Omental fat pad (tissue), 3 donors: ENCODE measurements at regions not wholly inside any gene's neighbourhood (a gene's known extent, or its start where the extent isn't known, plus 50 kb on each side); places are given as distances from the start of the nearest gene placed in this dataset.

Experiments used
- ATAC-seq: fragments of 150-250 bp; one replicate; pipeline ENCODE4 v1.9.1; 2016; ENCODE audit warnings: mild to moderate bottlenecking, moderate library complexity; ENCODE audit not compliant: low FRiP score
- DNase-seq: peaks from one replicate; pipeline ENCODE4 v3.0.0-alpha.2; 2019; ENCODE audit warnings: low spot score
- CTCF ChIP-seq, 3 donors: fragments of 450-650 bp; IDR thresholded peaks; one replicate each; pipeline ENCODE4 v1.5.1; 2016 to 2017; ENCODE audit warnings: antibody characterized with exemption in 3 of 3, mild to moderate bottlenecking in 3 of 3, moderate library complexity in 2 of 3

DNA sequence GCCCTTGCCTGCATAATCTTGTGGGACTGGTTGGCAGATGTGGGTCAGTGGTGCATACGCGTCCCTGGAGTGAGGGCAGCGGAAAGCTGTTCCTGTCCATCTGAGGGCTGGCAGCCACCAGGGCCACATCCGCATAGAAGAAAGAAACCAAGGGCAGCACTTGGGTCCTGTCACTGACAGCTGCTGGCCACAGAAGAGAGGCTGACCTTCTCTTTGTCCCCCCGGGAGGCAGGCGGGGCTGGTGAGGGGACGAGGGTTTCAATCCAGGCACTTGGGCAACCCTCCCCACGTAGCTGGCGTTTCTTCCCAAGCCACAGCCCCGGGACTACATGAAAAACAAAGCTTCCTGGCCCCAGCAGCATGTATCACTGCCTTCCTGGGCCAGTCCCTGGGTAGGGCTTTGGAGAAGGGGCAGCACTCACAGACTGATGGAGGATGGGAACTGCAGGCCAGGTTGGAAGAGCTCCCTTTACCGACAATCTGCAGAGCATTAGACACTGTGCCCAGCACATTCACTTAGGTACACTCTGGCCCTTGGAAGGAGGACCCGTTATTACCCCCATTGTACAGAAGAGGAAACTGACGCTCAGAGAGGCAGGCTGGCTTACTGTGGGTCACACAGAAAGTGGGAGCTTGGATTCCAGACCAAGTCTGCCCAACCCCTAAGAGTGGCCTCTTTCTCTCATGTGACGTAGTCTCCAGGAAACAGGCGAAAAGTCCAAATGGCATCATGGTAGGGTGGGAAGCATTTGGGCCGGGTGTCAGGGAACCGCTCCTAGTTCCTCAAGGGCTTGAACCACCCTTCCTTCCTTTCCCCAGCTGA is 78.8 kb upstream of the SLC6A6 start:
- DNase-seq, result no peak
- no peak for ATAC-seq
- TF ChIP-seq CTCF (IDR thresholded peaks at IDR 0.05), result no peak

GRCh38 chr3:14324224-14324944 is 78.0 kb upstream of the SLC6A6 start:
- DNase-seq (no peak), ATAC-seq (no peak)
- TF ChIP-seq CTCF (IDR thresholded peaks at IDR 0.05), result no peak

DNA sequence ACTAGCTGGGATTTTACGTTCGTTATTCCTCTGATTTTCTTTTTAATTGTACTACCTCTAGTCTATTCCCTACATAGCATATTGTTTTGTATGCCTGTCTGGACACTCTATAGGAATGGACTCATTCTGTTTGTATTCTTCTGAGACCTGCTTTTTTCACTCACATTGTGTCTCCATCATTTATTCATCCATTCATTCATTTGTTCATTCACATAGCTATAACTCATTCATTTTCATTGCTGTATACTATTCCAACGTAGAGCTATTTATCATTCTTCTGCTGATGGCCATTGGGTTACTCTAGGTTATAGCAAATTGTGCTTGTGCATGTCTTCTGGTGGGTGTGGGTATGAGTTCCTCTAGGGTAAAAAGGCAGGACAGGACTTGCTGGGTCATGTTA is 74.0 kb upstream of the SLC6A6 start:
- no peak for TF ChIP-seq CTCF (IDR thresholded peaks at IDR 0.05)
- no peak for ATAC-seq
- no peak for DNase-seq

- ATAC-seq (no peak), DNase-seq (no peak)
- TF ChIP-seq CTCF (IDR thresholded peaks at IDR 0.05), result no peak
Measured at GRCh38 chr3:14329116-14329830, 73.1 kb upstream of the SLC6A6 start.

- TF ChIP-seq CTCF (IDR thresholded peaks at IDR 0.05), result no peak
- ATAC-seq (no peak), DNase-seq (no peak)
Measured at GRCh38 chr3:14329842-14330241, 72.6 kb upstream of the SLC6A6 start.

- no peak for DNase-seq
- ATAC-seq, result no peak
- no peak for TF ChIP-seq CTCF (IDR thresholded peaks at IDR 0.05)
Measured at GRCh38 chr3:14330508-14330907, 71.9 kb upstream of the SLC6A6 start.
